ENCODE measurements at regions not wholly inside any gene's neighbourhood (a gene's known extent, or its start where the extent isn't known, plus 50 kb on each side); places are given as distances from the start of the nearest gene placed in this dataset.

DNA sequence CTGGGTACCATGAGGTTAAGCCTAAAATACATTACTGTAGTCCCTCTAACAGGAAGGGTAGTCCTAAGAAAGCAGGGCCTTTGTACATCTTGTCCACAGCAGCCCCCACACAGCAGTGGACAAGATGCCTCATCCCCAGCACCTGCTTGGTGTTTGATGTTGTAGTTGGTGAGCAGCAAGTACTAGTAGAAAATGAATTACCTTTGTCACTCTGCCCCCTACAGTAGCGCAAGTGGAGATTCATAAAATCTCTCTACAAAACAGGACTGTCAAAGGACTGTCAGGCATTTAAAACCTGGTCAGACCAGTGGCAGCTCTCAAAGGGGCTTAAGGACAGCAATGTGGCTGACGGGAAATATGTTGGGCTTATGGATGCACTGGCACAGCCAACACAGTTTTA, 122.5 kb downstream of the TMEM174 start:
- Mint-ChIP-seq H3K4me3 (ENCODE audit: unreplicated experiment) (no peak overlapping the region), H3K4me1 (ENCODE audit: unreplicated experiment) (peaks cover 44% of the 10 kb centered on the region), H3K27me3 (ENCODE audit: unreplicated experiment) (peaks cover 31% of the 10 kb centered on the region), H3K36me3 (ENCODE audit: unreplicated experiment) (no peaks in the 10 kb centered on the region), H3K27ac (ENCODE audit: unreplicated experiment) (no peak overlapping the region), H3K9me3 (ENCODE audit: unreplicated experiment) (no peaks in the 10 kb centered on the region)
- TF ChIP-seq, protein P1, sequence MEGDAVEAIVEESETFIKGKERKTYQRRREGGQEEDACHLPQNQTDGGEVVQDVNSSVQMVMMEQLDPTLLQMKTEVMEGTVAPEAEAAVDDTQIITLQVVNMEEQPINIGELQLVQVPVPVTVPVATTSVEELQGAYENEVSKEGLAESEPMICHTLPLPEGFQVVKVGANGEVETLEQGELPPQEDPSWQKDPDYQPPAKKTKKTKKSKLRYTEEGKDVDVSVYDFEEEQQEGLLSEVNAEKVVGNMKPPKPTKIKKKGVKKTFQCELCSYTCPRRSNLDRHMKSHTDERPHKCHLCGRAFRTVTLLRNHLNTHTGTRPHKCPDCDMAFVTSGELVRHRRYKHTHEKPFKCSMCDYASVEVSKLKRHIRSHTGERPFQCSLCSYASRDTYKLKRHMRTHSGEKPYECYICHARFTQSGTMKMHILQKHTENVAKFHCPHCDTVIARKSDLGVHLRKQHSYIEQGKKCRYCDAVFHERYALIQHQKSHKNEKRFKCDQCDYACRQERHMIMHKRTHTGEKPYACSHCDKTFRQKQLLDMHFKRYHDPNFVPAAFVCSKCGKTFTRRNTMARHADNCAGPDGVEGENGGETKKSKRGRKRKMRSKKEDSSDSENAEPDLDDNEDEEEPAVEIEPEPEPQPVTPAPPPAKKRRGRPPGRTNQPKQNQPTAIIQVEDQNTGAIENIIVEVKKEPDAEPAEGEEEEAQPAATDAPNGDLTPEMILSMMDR (IDR thresholded peaks at IDR 0.05): peak; percentile 27
- DNase-seq (ENCODE audit: extremely low spot score, unreplicated experiment): no peak

DNA sequence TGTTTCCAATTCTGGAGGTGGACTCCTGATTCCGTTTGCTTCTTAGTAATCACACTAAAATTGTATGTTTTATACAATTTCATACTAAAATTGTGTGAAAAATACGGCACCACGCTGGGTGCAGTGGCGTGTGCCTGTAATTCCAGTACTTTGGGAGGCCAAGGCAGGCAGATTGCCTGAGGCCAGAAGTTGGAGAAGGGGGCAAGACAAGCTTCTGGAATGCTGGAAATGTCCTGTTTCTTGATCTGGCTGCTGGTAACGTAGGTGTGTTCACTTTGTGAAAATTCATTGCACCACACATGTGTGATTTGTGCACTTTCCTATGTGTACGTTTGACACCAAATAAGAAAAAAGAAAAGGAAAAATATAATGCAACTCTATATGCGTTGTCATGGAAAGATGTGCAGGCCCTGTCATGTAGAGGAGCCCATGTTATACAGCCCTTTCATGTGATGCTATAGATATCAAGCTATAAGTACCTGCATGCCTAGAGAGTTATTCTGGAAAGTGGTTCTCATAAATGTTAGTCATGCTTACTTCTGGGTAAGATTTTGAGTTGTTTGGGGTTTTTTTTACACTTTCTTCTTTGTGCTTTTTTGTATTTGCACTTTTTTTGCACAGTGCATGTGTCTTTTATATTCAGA, 119.9 kb downstream of the TMEM174 start:
- Mint-ChIP-seq H3K36me3 (ENCODE audit: unreplicated experiment) (no peaks in the 10 kb centered on the region), H3K4me3 (ENCODE audit: unreplicated experiment) (no peak overlapping the region), H3K9me3 (ENCODE audit: unreplicated experiment) (no peaks in the 10 kb centered on the region), H3K27me3 (ENCODE audit: unreplicated experiment) (peaks cover 25% of the 10 kb centered on the region), H3K4me1 (ENCODE audit: unreplicated experiment) (peaks cover 25% of the 10 kb centered on the region), H3K27ac (ENCODE audit: unreplicated experiment) (no peak overlapping the region)
- DNase-seq (ENCODE audit: extremely low spot score, unreplicated experiment): no peak
- TF ChIP-seq, protein P1 (IDR thresholded peaks at IDR 0.05): no peak

DNA sequence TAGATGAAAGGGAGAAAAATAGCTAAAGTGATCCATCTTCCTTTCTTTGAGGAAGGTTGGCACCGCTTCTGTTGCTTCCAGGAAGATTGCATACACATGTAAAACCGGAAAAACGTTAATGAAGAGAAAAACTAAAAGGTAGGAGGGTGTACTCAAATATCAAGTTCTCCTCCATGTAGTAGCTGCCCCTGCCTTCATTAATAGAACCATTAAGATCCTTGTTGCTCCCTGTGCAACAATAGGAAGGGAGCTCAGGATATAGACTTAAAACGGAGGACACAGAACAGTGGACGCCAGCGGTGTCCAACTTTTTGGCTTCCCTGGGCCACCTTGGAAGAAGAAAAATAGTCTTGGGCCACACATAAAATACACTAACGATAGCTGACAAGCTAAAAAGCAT, 118.9 kb downstream of the TMEM174 start:
- Mint-ChIP-seq H3K27me3 (ENCODE audit: unreplicated experiment) (peaks cover 16% of the 10 kb centered on the region), H3K4me1 (ENCODE audit: unreplicated experiment) (peaks cover 18% of the 10 kb centered on the region), H3K36me3 (ENCODE audit: unreplicated experiment) (no peaks in the 10 kb centered on the region), H3K4me3 (ENCODE audit: unreplicated experiment) (no peak overlapping the region), H3K27ac (ENCODE audit: unreplicated experiment) (no peak overlapping the region), H3K9me3 (ENCODE audit: unreplicated experiment) (peaks cover 3% of the 10 kb centered on the region)
- TF ChIP-seq, protein P1 (IDR thresholded peaks at IDR 0.05): no peak
- no peak for DNase-seq (ENCODE audit: extremely low spot score, unreplicated experiment)

DNA sequence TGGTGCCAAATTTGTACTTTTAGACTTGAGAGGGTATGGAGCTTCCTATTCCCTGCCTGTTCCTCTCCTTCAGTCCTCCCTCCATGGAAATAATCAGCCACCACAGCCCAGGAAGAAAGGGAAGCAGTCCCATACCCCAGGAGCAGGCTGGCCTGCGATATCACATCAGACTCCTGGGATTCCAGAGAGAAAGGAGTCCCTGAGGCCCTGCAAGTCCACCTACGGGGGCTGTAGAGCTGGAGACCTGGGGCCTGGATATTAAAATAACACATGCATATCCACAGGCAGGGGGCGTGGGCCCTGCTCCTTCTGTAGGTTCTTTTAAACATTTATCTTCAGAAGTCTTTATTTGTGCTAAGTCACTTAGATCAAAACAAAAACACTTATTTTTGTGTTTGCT, 117.2 kb downstream of the TMEM174 start:
- H3K4me3 Mint-ChIP-seq (ENCODE audit: unreplicated experiment): no peak overlapping the region
- DNase-seq (ENCODE audit: extremely low spot score, unreplicated experiment): no peak
- H3K36me3 Mint-ChIP-seq (ENCODE audit: unreplicated experiment): no peaks in the 10 kb centered on the region
- peaks cover 3% of the 10 kb centered on the region for H3K9me3 Mint-ChIP-seq (ENCODE audit: unreplicated experiment)
- TF ChIP-seq, protein P1 (IDR thresholded peaks at IDR 0.05): peak; percentile 19
- H3K27me3 Mint-ChIP-seq (ENCODE audit: unreplicated experiment): peaks cover 9% of the 10 kb centered on the region
- H3K4me1 Mint-ChIP-seq (ENCODE audit: unreplicated experiment): peaks cover 5% of the 10 kb centered on the region
- H3K27ac Mint-ChIP-seq (ENCODE audit: unreplicated experiment): no peak overlapping the region

DNA sequence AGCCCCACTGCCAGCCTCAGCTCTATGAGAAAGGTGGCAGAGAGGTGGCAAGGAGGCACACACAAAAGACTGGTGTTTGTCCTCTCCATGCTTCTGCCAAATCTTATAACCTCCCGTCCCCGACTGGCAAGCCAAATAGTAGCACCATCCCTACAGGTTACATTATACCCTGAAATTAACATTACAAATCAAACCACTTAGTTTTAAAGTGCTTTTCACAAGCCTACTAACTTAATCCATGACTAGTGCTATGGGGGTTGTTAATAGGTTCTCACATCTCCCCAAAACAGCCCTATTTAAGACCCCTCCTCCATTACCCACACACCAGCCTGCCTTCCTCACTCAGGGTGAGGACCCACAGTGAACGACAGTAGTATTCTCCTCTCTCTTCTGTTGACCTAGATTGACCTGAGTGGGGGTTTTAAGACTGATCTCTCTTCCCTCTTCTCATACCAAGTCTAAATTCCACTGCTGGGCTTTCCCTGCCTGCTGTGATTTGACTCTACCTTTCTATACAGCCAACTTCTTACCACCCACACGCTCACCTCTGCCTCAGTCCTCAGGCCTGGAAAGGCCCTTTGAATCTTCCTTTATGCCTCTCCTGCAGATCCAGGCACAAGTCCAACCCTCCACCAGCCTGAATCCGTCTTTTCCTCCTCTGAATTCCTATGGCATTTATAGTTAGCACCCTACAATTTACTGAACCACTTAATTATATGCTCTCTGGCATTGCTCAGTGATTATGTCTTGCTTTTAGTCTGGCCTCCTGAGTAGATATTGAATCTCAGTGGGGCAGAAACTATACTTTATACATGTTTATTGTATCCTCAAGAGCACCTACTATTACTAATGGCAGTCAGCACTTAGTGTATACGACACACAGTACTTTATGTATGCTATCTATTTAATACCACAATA, 116.1 kb downstream of the TMEM174 start:
- TF ChIP-seq, protein P1 (IDR thresholded peaks at IDR 0.05): no peak
- no peak for DNase-seq (ENCODE audit: extremely low spot score, unreplicated experiment)
- Mint-ChIP-seq H3K36me3 (ENCODE audit: unreplicated experiment) (no peaks in the 10 kb centered on the region), H3K4me1 (ENCODE audit: unreplicated experiment) (peaks cover 5% of the 10 kb centered on the region), H3K27me3 (ENCODE audit: unreplicated experiment) (peaks cover 9% of the 10 kb centered on the region), H3K27ac (ENCODE audit: unreplicated experiment) (no peak overlapping the region), H3K4me3 (ENCODE audit: unreplicated experiment) (no peak overlapping the region), H3K9me3 (ENCODE audit: unreplicated experiment) (peaks cover 3% of the 10 kb centered on the region)
